Mucosa of descending colon (tissue), 3 donors: ENCODE measurements at regions not wholly inside any gene's neighbourhood (a gene's known extent, or its start where the extent isn't known, plus 50 kb on each side); places are given as distances from the start of the nearest gene placed in this dataset.

Experiments used
- ATAC-seq: fragments of 200-7000 bp; cut with Tn5 transposase; one replicate; pipeline ENCODE4 v1.9.1; 2020; ENCODE audit warnings: mild to moderate bottlenecking, moderate library complexity
- DNase-seq, 3 donors: peaks; one replicate each; pipeline ENCODE4 v3.0.0-alpha.2; 2020
- H3K36me3 ChIP-seq: fragments of 200-600 bp; one replicate; pipeline ENCODE4 v1.8.0; 2021; ENCODE audit warnings: low read depth, mild to moderate bottlenecking
- H3K4me1 ChIP-seq: fragments of 200-600 bp; one replicate; pipeline ENCODE4 v1.8.0; 2021; ENCODE audit warnings: low read depth, mild to moderate bottlenecking
- H3K4me3 ChIP-seq: fragments of 200-600 bp; one replicate; pipeline ENCODE4 v1.8.0; 2021; ENCODE audit warnings: mild to moderate bottlenecking
- H3K9me3 ChIP-seq: fragments of 200-600 bp; one replicate; pipeline ENCODE4 v1.8.0; 2021; ENCODE audit warnings: mild to moderate bottlenecking
- intact Hi-C, 2 donors: fragments of 100-400 bp; cut with DNase I in 1 of 2; cut with micrococcal nuclease in 1 of 2; formaldehyde crosslinking; loops; one replicate each; pipeline versions ENCODE4 v1.11.0 to v1.11.1; 2022; cut with DNase I, micrococcal nuclease
- TF ChIP-seq, protein P1 (sequence below): fragments of 200-600 bp; IDR thresholded peaks from one replicate; pipeline ENCODE4 v1.8.0; 2022; ENCODE audit warnings: antibody characterized with exemption, mild to moderate bottlenecking
- donor health status: DM: no; HTN: no; CAD: no; lungs with moderate emphysema.
- donor health status: DM: no; HTN: no; CAD: no.
- donor health status: DM: no; HTN: yes; CAD: no.

DNA sequence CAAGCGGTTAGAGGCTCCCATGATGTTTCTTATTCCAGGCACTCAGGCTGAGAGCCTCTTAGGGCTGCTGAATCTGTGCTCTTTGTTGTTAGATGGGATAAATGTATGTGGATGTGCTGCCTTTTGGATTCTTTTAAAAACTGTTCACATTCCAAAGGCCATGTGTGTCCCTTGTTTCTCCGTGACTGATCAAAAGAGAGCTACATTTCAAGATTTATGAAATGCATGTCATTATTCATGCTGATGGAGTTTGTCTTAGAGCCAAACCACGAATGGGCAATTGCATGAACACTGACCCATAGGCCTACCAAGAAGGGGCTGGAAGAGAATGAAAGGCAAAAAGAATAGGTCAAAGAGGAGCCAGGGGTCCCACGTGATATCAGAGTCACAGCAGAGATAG lies 104.9 kb upstream of the TSHZ2 start:
- H3K4me3 ChIP-seq: no peak overlapping the region
- DNase-seq (no peak), ATAC-seq (no peak)
- H3K36me3 ChIP-seq: no peaks in the 10 kb centered on the region
- H3K4me1 ChIP-seq: no peaks in the 10 kb centered on the region
- TF ChIP-seq, protein P1, sequence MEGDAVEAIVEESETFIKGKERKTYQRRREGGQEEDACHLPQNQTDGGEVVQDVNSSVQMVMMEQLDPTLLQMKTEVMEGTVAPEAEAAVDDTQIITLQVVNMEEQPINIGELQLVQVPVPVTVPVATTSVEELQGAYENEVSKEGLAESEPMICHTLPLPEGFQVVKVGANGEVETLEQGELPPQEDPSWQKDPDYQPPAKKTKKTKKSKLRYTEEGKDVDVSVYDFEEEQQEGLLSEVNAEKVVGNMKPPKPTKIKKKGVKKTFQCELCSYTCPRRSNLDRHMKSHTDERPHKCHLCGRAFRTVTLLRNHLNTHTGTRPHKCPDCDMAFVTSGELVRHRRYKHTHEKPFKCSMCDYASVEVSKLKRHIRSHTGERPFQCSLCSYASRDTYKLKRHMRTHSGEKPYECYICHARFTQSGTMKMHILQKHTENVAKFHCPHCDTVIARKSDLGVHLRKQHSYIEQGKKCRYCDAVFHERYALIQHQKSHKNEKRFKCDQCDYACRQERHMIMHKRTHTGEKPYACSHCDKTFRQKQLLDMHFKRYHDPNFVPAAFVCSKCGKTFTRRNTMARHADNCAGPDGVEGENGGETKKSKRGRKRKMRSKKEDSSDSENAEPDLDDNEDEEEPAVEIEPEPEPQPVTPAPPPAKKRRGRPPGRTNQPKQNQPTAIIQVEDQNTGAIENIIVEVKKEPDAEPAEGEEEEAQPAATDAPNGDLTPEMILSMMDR: no peak
- intact Hi-C loops: no loop called here
- H3K9me3 ChIP-seq: no peaks in the 10 kb centered on the region

DNA sequence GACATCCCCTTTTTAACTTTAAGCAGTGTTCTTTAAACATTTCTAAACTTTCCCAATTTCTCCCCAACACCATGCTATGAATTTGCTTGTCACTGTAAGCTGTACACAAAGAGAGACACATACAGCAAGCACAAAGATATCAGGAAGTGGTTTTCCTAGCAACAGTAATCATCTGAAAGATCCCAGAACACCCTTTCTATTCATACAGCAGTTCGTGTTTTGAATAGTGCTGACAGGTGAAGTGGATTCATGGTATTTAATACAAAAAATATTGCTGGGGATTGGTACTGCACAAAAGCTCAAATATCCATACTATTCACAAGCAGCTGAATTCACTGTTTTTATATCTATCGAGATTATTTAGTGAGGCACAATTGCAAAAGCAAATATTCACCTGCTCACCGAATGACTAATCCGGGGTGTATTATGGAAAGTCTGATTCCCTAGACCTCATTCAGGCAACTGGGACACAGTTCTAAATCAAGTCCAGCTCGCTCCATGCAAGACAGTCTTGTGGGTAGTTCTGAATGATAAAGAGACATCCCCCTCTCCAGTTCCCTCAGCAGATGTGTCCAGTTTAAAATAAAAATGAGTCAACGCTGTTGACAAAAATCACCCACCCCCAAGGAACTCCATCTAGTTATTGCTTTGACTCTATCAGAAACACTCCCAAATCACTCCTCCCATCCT lies 107.1 kb upstream of the TSHZ2 start:
- ATAC-seq (no peak), DNase-seq (no peak)
- Histone ChIP-seq H3K4me3 (no peak overlapping the region), H3K36me3 (no peaks in the 10 kb centered on the region), H3K9me3 (no peaks in the 10 kb centered on the region), H3K4me1 (no peaks in the 10 kb centered on the region)
- intact Hi-C loops: no loop called here
- TF ChIP-seq, protein P1: no peak

DNA sequence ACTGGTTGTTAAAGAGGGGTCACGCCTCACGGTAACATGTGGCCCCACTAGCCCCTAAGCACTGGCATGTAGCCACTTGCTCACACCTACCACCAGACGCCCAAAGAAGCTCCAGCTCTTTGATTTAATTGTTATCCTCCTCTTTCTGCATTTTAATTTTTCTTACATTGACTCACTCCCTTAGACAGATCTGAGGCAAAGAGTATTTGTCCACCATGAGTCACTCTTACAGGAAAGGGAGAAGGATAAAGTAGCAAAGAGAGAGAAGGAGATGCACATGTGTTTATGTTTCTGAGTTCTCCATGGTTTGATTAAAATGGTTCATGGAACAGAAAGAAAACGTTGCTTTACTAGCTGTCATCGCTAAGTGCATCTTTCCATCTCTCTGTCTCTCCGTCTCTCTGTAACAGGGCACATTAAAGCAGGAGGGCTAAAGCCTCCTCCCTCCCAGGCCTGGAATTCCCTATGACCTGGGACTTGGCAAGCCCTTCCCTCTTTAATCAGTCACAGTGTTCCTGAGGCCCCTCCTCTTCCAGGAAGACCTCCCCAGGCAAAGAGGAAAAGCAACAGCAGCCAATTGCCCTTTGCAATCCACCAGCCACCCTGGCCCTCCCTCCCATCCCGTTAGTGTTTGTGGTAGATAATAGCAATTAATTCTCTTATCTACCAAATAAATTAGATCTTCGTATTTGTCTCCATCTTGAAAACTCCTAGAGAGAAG lies 112.8 kb upstream of the TSHZ2 start:
- TF ChIP-seq, protein P1: no peak
- DNase-seq: no peak
- intact Hi-C loops: no loop called here
- no peaks in the 10 kb centered on the region for H3K36me3 ChIP-seq
- no peak overlapping the region for H3K4me3 ChIP-seq
- no peak for ATAC-seq
- no peaks in the 10 kb centered on the region for H3K4me1 ChIP-seq
- H3K9me3 ChIP-seq: no peaks in the 10 kb centered on the region

DNA sequence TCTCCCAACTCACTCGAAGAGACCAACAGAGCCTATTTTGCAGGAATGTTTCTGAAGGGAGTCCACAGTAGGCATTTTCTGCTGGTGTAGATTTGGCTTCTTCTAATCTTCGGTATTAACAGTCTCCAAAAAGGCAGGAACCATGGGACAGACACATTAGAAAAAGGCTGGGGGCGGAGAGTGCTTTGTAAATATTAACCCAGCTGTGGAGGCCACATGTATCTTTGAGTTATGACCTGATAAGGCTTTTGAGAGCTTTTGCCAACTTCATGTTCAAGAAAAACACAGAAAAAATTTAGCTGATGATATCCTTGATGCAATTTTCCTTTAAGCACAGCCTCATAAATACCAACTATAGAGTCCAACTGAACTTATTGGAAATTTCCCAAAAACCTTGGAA lies 119.4 kb upstream of the TSHZ2 start:
- Histone ChIP-seq H3K4me1 (no peaks in the 10 kb centered on the region), H3K4me3 (no peak overlapping the region), H3K9me3 (no peaks in the 10 kb centered on the region), H3K36me3 (no peaks in the 10 kb centered on the region)
- TF ChIP-seq, protein P1: no peak
- DNase-seq (no peak), ATAC-seq (no peak)
- intact Hi-C loops: no loop called here

DNA sequence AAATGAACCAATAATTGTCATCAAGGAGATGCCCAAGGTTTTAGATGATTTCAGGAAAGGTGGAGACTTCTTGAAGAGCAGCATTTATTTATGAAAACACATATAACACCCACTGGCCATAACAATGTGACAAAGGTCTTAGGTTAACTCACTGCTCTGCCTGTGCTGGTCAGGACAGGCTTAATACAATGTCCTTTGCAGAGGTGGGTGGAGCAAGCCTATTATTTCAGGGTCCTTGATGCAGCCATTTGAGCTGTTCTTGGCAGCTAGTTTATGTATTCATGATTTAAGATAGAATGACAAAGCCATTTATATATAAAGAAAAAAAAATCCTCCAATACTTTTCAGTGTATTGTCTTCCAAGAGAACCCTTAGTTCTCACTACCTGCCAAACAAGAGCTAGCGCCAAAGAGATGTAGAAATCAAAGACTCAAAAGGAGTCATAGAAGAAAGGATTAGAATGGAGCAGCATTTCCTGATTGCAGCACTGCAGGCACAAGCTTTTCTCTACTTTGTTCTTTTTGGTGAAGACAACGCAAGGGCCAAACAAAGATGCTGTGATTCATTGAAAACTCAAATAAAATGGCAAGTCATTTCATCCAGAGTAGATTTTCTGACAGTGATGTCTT lies 124.3 kb upstream of the TSHZ2 start:
- Histone ChIP-seq H3K4me1 (no peaks in the 10 kb centered on the region), H3K4me3 (no peak overlapping the region), H3K9me3 (no peaks in the 10 kb centered on the region), H3K36me3 (no peaks in the 10 kb centered on the region)
- TF ChIP-seq, protein P1: no peak
- no peak for ATAC-seq
- DNase-seq: no peak
- intact Hi-C loops: no loop called here
